ENCODE measurements at regions not wholly inside any gene's neighbourhood (a gene's known extent, or its start where the extent isn't known, plus 50 kb on each side); places are given as distances from the start of the nearest gene placed in this dataset.

- H3K4me3 ChIP-seq (ENCODE audit: low read depth, poor library complexity, severe bottlenecking), result no peak overlapping the region
- intact Hi-C loops (cut with DNase I; ENCODE audit: low total_unique reads), result no loop called here
- TF ChIP-seq POLR2A (IDR thresholded peaks at IDR 0.05) (no peak), CTCF (IDR thresholded peaks at IDR 0.05) (no peak)
- WGBS, 2 donors, result 46 to 52% methylated on average over 4 of the region's 4 CpGs
- no peak for DNase-seq (ENCODE audit: low spot score in 2 of 2)
Observed at GRCh38 chr1:164183854-164184635, 374.9 kb upstream of the PBX1 start.

GRCh38 chr1:164186881-164187280 lies 372.1 kb upstream of the PBX1 start:
- H3K4me3 ChIP-seq (ENCODE audit: low read depth, poor library complexity, severe bottlenecking), result no peak overlapping the region
- TF ChIP-seq POLR2A (IDR thresholded peaks at IDR 0.05) (no peak), CTCF (IDR thresholded peaks at IDR 0.05) (no peak)
- intact Hi-C loops (cut with DNase I; ENCODE audit: low total_unique reads), result no loop called here
- 85 to 91% methylated on average over 5 of the region's 5 CpGs for WGBS, 2 donors
- DNase-seq (ENCODE audit: low spot score in 2 of 2), result no peak

- TF ChIP-seq CTCF (IDR thresholded peaks at IDR 0.05), result no peak
- no peak for TF ChIP-seq POLR2A (IDR thresholded peaks at IDR 0.05)
- DNase-seq (ENCODE audit: low spot score in 2 of 2), result no peak
- intact Hi-C loops (cut with DNase I; ENCODE audit: low total_unique reads), result no loop called here
- no peak overlapping the region for H3K4me3 ChIP-seq (ENCODE audit: low read depth, poor library complexity, severe bottlenecking)
- WGBS, 2 donors, result 47 to 52% methylated on average over 4 of the region's 4 CpGs
Observed at GRCh38 chr1:164188497-164188896, 370.5 kb upstream of the PBX1 start.

GRCh38 chr1:164191191-164191590 lies 367.8 kb upstream of the PBX1 start:
- no peak overlapping the region for H3K4me3 ChIP-seq (ENCODE audit: low read depth, poor library complexity, severe bottlenecking)
- no peak for DNase-seq (ENCODE audit: low spot score in 2 of 2)
- intact Hi-C loops (cut with DNase I; ENCODE audit: low total_unique reads), result no loop called here
- no peak for TF ChIP-seq CTCF (IDR thresholded peaks at IDR 0.05)
- TF ChIP-seq POLR2A (IDR thresholded peaks at IDR 0.05), result no peak

GRCh38 chr1:164210211-164210739 lies 348.7 kb upstream of the PBX1 start:
- no peak for DNase-seq (ENCODE audit: low spot score in 2 of 2)
- TF ChIP-seq POLR2A (IDR thresholded peaks at IDR 0.05) (no peak), CTCF (IDR thresholded peaks at IDR 0.05) (no peak)
- H3K4me3 ChIP-seq (ENCODE audit: low read depth, poor library complexity, severe bottlenecking), result no peak overlapping the region
- intact Hi-C loops (cut with DNase I; ENCODE audit: low total_unique reads), result no loop called here
- WGBS, 2 donors, result 73 to 76% methylated on average over 3 of the region's 3 CpGs

GRCh38 chr1:164223378-164223777 lies 335.6 kb upstream of the PBX1 start:
- TF ChIP-seq POLR2A (IDR thresholded peaks at IDR 0.05) (no peak), CTCF (IDR thresholded peaks at IDR 0.05) (no peak)
- DNase-seq (ENCODE audit: low spot score in 2 of 2), result no peak
- H3K4me3 ChIP-seq (ENCODE audit: low read depth, poor library complexity, severe bottlenecking), result no peak overlapping the region
- intact Hi-C loops (cut with DNase I; ENCODE audit: low total_unique reads), result no loop called here
